HG03342 (cell line): ENCODE measurements at regions not wholly inside any gene's neighbourhood (a gene's known extent, or its start where the extent isn't known, plus 50 kb on each side); places are given as distances from the start of the nearest gene placed in this dataset.
"Not testable (repeated sequence)": the region's sequence is repeated elsewhere in the genome, so short reads cannot be mapped to it uniquely, and the experiment has no call there.

Source experiments
- ATAC-seq: cut with Tn5 transposase; IDR thresholded peaks from one replicate; pipeline ENCODE4 v1.9.1; 2021; ENCODE audit warnings: mild to moderate bottlenecking, moderate library complexity; ENCODE audit not compliant: unreplicated experiment

DNA sequence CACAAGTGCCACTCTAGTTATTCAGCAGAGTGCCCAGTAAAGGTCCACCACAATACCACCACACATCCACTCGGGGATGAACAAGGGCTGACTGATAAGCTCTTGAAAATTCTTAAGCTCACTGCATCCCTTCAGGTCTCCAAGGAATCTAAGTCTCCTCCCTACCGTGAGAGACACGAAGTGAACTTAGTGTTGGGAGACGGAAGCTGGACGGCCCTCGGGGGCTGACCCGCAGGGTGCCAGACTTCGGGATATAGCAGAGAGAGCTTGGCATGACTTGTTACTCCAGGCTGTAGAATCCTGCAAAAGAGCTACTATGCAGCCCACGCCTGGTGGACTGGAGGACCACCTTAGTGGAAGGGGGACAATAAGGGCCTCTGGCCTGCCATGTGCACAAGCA, 75.1 kb downstream of the LYZL1 start:
- ATAC-seq: not testable (repeated sequence)

DNA sequence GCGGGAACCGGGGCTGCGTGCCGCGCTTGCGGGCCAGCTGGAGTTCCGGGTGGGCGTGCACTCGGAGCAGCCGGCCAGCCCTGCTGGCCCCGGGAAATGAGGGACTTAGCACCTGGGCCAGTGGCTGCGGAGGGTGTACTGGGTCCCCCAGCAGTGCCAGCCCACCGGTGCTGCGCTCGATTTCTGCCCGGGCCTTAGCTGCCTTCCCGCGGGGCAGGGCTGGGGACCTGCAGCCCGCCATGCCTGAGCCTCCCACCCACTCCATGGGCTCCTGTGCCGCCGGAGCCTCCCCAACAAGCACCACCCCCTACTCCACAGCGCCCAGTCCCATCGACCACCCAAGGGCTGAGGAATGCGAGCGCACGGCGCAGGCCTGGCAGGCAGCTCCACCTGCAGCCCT, 77.3 kb downstream of the LYZL1 start:
- not testable (repeated sequence) for ATAC-seq

DNA sequence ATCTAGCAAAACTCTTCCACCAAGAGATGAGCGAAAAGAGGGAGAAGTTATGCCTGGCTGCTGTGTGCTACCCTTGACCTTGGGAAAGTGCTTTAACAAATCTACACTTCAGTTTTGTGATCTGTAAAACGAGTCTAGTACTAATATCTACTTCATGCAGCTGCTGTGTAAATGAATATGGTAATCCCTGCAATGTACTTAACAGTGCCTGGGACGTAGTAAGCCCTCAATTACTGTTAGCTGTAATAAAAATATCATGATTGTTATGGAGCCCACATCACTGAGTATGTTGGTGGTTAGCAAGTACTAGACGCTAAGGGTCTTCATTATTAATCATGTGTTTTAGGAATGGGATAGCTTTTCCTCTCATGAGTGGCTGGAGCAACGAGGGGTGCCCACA, 80.5 kb downstream of the LYZL1 start:
- no peak for ATAC-seq

- ATAC-seq: no peak
These were observed 81.5 kb downstream of the LYZL1 start for GRCh38 chr10:29370097-29371092.

- ATAC-seq: no peak
These were observed 84.0 kb downstream of the LYZL1 start for GRCh38 chr10:29372920-29373319.

- ATAC-seq: no peak
These were observed 85.3 kb downstream of the LYZL1 start for GRCh38 chr10:29374162-29374561.

DNA sequence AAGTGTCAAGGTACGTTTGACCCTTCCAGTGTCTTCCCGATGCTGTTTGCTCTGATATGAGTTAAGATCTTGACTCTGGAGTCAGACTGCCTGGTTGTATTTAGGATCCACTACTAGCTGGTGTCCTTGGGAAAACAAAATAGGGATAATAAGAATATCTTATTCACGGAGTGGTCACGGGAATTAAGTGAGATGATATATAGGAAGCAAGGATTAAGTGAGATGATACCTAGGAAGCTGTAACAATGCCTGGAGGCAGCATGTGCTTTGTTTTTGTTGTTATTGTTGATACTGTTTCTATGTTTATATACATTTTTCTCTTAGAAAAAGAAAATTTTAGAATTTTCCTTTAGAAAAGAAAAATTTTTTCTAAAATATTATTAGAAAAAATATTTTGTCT, 87.0 kb downstream of the LYZL1 start:
- no peak for ATAC-seq

DNA sequence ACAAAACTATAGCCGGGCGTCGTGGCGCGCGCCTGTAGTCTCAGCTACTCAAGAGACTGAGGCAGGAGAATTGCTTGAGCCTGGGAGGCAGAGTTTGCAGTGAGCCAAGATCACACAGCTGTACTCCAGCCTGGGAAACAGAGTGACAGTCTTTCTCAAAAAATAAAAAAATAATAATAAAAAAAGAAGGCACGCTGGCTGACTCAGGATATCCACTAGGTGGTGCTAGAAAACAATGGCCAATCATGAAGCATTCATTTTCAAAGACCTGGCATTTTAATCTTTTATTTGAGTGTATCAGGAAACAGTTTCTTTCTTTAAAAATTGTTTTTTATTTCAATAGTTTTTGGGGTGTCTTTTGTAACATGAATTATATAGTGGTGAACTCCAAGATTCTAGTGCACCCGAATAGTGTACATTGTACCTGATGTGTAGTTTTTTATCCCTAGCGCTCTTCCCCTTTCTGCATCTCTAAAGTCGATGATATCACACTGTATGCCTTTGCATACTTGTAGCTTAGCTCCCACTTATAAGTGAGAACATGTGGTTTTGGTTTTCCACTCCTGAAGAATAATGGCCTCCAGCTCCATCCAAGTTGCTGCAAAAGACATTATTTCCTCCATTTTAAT, 88.6 kb downstream of the LYZL1 start:
- no peak for ATAC-seq

DNA sequence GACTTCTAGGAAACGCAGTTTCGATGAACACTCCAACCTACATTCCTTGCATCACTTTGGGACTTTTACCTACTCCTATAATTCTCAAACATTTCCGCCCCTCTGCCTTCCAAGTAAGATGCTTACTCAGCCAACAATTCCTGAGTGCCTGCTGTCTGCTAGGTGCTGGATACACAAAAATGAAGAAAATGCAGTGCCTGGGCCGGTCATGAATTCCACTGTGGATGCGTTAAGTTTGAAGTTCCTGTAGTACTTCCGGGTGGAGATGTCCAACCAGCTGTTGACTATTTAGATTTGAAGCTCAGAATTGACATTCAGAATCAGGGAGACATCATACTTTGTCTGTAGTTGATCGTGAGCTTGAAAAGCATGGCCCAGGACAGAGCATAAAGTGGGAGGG, 89.2 kb downstream of the LYZL1 start:
- ATAC-seq: no peak

DNA sequence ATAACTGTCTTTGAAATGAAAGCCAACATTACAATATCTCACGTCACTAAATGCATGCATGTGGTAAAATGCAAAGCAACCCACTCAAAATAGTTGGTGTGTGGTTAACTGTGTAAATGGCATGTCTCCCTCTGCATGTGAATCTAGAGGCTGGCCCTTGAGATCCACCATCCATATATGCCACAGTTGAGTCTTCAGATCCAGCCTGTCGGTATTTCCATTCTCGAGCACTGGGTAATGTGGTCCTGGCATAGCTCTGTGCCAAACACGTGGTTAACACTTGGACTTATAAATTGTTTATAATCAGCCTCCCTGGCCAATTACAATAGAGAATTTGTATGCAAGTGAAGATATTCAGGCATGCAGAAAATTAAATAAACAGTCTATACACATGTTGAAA, 90.3 kb downstream of the LYZL1 start:
- no peak for ATAC-seq

GRCh38 chr10:29379777-29380598, 91.1 kb downstream of the LYZL1 start:
- ATAC-seq: not testable (repeated sequence)

DNA sequence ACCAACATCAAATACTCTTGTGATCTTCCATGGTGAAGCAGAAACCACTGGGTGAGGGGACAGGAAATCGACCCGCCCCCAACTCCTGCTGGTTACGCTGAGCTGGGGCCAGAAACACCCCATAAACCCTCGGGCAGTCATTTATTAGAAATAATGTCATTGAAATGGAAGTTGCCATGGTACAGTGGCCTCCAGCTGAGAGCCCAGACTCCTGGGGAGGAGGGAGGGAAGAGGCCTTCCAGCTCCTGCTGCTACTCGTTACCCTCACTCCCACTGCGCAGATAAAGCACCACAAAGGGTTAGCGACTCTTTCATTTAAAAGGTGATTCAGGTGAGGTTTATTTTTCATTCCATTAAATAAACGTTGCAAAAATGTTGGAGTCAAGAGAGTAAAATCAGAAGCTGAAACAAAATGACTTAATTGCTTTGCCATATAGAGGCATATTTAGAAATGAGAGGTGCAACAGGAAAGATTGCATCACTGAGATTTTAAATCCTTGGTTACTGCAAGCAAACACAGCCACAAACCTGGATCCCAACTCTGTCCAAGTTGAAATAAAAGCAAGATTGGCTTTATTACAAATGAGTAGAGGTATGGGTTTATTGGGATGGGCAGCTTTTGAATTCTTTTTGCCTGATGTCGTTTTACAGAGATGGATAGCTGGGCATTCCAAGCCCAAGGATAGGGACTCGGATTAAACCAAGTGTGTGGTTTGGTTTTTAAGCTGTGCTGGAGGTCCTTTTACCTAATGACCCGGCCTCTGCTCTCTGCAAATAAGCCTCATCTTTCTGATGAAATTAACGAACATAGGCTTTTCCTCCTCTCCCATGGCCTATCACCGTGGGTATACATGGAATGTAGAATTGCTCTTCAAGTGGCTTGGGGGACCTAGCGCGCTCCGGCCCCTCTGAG, 92.0 kb downstream of the LYZL1 start:
- ATAC-seq: not testable (repeated sequence)

GRCh38 chr10:29386342-29386999, 97.6 kb downstream of the LYZL1 start:
- ATAC-seq: no peak

DNA sequence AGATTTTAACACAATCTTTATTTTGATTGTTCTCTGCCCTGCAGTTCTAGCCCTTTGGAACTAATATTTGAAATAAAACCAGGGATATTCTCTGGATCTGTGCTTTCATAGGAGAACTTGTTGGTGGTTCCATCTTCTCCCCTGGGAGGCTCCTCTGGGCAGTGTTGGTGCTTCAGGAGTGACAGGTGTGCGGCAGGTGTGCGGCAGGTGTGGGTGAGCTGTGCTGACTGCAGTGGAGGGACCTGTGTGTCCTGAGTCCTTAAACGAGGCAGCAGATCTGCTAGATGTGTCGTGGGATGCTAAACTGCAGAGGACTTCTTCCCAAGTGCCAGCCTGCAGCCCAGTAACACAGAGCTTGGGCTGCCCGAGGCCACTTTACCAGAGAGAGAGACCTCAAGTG, 98.4 kb downstream of the LYZL1 start:
- no peak for ATAC-seq

- not testable (repeated sequence) for ATAC-seq
These were observed 99.2 kb downstream of the LYZL1 start for GRCh38 chr10:29388112-29388511.

GRCh38 chr10:29389493-29389892, 100.6 kb downstream of the LYZL1 start:
- no peak for ATAC-seq

GRCh38 chr10:29389935-29390334, 101.1 kb downstream of the LYZL1 start:
- ATAC-seq: no peak

DNA sequence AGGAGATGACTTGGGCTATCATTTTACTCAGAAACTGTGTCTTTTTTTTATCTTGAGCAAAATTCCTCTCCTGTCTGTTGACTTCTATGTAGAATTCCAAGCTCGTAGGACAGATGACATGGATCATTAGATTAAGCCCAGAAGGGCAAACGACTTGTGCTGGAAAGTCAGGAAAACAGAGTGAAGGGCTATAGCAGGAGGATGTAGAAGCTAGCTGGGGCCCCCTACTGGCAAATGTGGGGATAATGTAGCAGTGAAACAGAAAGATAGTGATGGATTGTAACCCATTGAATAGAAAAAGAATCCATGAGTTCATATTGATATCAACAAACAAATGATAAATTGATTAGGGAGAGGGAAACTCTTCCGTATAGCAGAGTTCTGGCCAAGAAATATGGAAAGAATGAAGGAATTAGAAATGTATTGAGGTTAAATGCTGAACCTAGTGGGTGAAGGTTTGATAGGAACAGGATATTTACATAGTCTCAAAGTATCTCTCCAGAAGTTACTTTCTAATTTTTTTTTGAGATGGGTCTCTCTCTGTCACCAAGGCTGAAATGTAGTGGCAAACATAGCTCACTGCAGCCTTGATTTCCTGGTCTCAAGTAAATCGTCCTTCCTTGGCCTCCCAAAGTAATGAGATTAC, 103.6 kb downstream of the LYZL1 start:
- peak; percentile 69 for ATAC-seq

GRCh38 chr10:29394321-29394932, 105.6 kb downstream of the LYZL1 start:
- no peak for ATAC-seq
